Gastroesophageal sphincter (tissue), 4 donors: ENCODE measurements at regions not wholly inside any gene's neighbourhood (a gene's known extent, or its start where the extent isn't known, plus 50 kb on each side); places are given as distances from the start of the nearest gene placed in this dataset.
"Not testable (repeated sequence)": the region's sequence is repeated elsewhere in the genome, so short reads cannot be mapped to it uniquely, and the experiment has no call there.

Experiments
- ATAC-seq: fragments of 150-250 bp; one replicate; pipeline ENCODE4 v1.9.1; 2016; ENCODE audit warnings: mild to moderate bottlenecking, moderate library complexity
- H3K27ac ChIP-seq, 4 donors: fragments of 200-600 bp; sonication (generic) in 3 of 4; 1 replicate in 3 of 4; 2 replicates in 1 of 4; pipeline ENCODE4 v1.5.1; 2016 to 2019
- H3K27me3 ChIP-seq: fragments of 200-600 bp; sonication (generic); one replicate; pipeline ENCODE4 v1.5.1; 2019
- H3K36me3 ChIP-seq, 2 donors: fragments of 200-600 bp; sonication (generic); one replicate each; pipeline ENCODE4 v1.5.1; 2019; ENCODE audit warnings: control low read depth in 1 of 2
- H3K4me1 ChIP-seq, 3 donors: fragments of 200-600 bp; sonication (generic); 1 replicate in 2 of 3; 2 replicates in 1 of 3; pipeline ENCODE4 v1.5.1; 2016 to 2019; ENCODE audit warnings: control low read depth in 2 of 3
- H3K4me3 ChIP-seq, 2 donors: fragments of 200-600 bp; sonication (generic); one replicate each; pipeline ENCODE4 v1.5.1; 2019; ENCODE audit warnings: mild to moderate bottlenecking in 1 of 2, moderate library complexity in 1 of 2
- H3K9me3 ChIP-seq, 3 donors: fragments of 200-600 bp; sonication (generic); one replicate each; pipeline ENCODE4 v1.5.1; 2017 to 2019; ENCODE audit warnings: control low read depth in 2 of 3
- CTCF ChIP-seq, 4 experiments: fragments of 200-600 bp in 2 of 4; fragments of 450-650 bp in 2 of 4; sonication (generic) in 1 of 4; IDR thresholded peaks; one replicate each; pipeline ENCODE4 v1.5.1; 2017 to 2019; ENCODE audit warnings: antibody characterized with exemption in 4 of 4, mild to moderate bottlenecking in 2 of 4, moderate library complexity in 2 of 4
- EP300 ChIP-seq: sonication (generic); formaldehyde crosslinking; IDR thresholded peaks from one replicate; pipeline ENCODE4 v1.6.1; 2017; ENCODE audit warnings: antibody characterized with exemption, mild to moderate bottlenecking
- POLR2A ChIP-seq, 2 donors: fragments of 450-650 bp; IDR thresholded peaks; one replicate each; pipeline ENCODE4 v1.6.1; 2017; ENCODE audit warnings: antibody characterized with exemption in 2 of 2, mild to moderate bottlenecking in 2 of 2, moderate library complexity in 1 of 2
- POLR2AphosphoS5 ChIP-seq: sonication (generic); formaldehyde crosslinking; IDR thresholded peaks from one replicate; pipeline ENCODE4 v1.6.1; 2017; ENCODE audit warnings: antibody characterized with exemption
- WGBS, 2 donors: methylation state at CpG; one replicate each; pipeline ENCODE4 v1.1.5; 2018; ENCODE audit warnings: low coverage in 1 of 2; 5-methylcytosine and 5-hydroxymethylcytosine counted together

GRCh38 chr1:118461154-118461553 lies 276.1 kb upstream of the SPAG17 start:
- H3K27me3 ChIP-seq: no peaks in the 10 kb centered on the region
- TF ChIP-seq EP300: no peak
- no peak for TF ChIP-seq POLR2A (IDR thresholded peaks at IDR 0.05)
- no peak for TF ChIP-seq CTCF (IDR thresholded peaks at IDR 0.05)
- TF ChIP-seq POLR2AphosphoS5: no peak
- no peak overlapping the region for H3K27ac ChIP-seq
- H3K36me3 ChIP-seq: no peaks in the 10 kb centered on the region
- H3K9me3 ChIP-seq: peaks cover 0 to 30% (median 0%) of the 10 kb centered on the region in 3 donors
- no peak for ATAC-seq
- no peak overlapping the region for H3K4me3 ChIP-seq
- H3K4me1 ChIP-seq: no peaks in the 10 kb centered on the region

- Histone ChIP-seq H3K36me3 (no peaks in the 10 kb centered on the region), H3K9me3 (peaks cover 0 to 43% (median 0%) of the 10 kb centered on the region in 3 donors)
- ATAC-seq: no peak
These were observed 274.8 kb upstream of the SPAG17 start for GRCh38 chr1:118459871-118460270.

GRCh38 chr1:118453856-118454255 lies 268.8 kb upstream of the SPAG17 start:
- peaks cover 0 to 35% (median 0%) of the 10 kb centered on the region in 3 donors for H3K9me3 ChIP-seq
- not testable (repeated sequence) for H3K36me3 ChIP-seq, ATAC-seq, H3K4me3 ChIP-seq, H3K27ac ChIP-seq, H3K27me3 ChIP-seq, H3K4me1 ChIP-seq
- WGBS, 2 donors: 73 to 90% methylated on average over 1 of the region's 1 CpG

More at GRCh38 chr1:118459871-118460270, 274.8 kb upstream of the SPAG17 start:
- Histone ChIP-seq H3K27me3 (no peaks in the 10 kb centered on the region), H3K4me3 (no peak overlapping the region), H3K4me1 (no peaks in the 10 kb centered on the region), H3K27ac (no peak overlapping the region)
- TF ChIP-seq POLR2A (IDR thresholded peaks at IDR 0.05) (no peak), CTCF (IDR thresholded peaks at IDR 0.05) (no peak)

GRCh38 chr1:118445156-118445555 lies 260.1 kb upstream of the SPAG17 start:
- 100% methylated on average over 1 of the region's 1 CpG for WGBS, 2 donors
- H3K9me3 ChIP-seq: peaks cover 0 to 20% (median 0%) of the 10 kb centered on the region in 3 donors
- H3K4me1 ChIP-seq: no peaks in the 10 kb centered on the region
- H3K27ac ChIP-seq: no peak overlapping the region
- H3K27me3 ChIP-seq: no peaks in the 10 kb centered on the region
- H3K4me3 ChIP-seq: no peak overlapping the region
- ATAC-seq: no peak
- no peaks in the 10 kb centered on the region for H3K36me3 ChIP-seq
- TF ChIP-seq EP300: no peak
- TF ChIP-seq POLR2AphosphoS5: no peak
- no peak for TF ChIP-seq POLR2A (IDR thresholded peaks at IDR 0.05)
- TF ChIP-seq CTCF (IDR thresholded peaks at IDR 0.05): no peak

GRCh38 chr1:118442214-118442613 lies 257.2 kb upstream of the SPAG17 start:
- no peak overlapping the region for H3K4me3 ChIP-seq
- H3K36me3 ChIP-seq: no peaks in the 10 kb centered on the region
- WGBS, 2 donors: 0 to 5% methylated on average over 2 of the region's 2 CpGs
- no peaks in the 10 kb centered on the region for H3K4me1 ChIP-seq
- TF ChIP-seq CTCF (IDR thresholded peaks at IDR 0.05): no peak
- TF ChIP-seq EP300: no peak
- no peak for TF ChIP-seq POLR2A (IDR thresholded peaks at IDR 0.05)
- TF ChIP-seq POLR2AphosphoS5: no peak
- H3K27me3 ChIP-seq: no peaks in the 10 kb centered on the region
- no peak overlapping the region for H3K27ac ChIP-seq
- no peak for ATAC-seq
- H3K9me3 ChIP-seq: no peaks in the 10 kb centered on the region

- H3K27me3 ChIP-seq: no peaks in the 10 kb centered on the region
- ATAC-seq: no peak
- no peak overlapping the region for H3K27ac ChIP-seq
- H3K4me1 ChIP-seq: no peaks in the 10 kb centered on the region
- no peaks in the 10 kb centered on the region for H3K9me3 ChIP-seq
- H3K36me3 ChIP-seq: no peaks in the 10 kb centered on the region
- WGBS, 2 donors: 80 to 86% methylated on average over 4 to 6 of the region's 6 CpGs
- no peak overlapping the region for H3K4me3 ChIP-seq
- no peak for TF ChIP-seq POLR2A (IDR thresholded peaks at IDR 0.05)
- TF ChIP-seq CTCF (IDR thresholded peaks at IDR 0.05): no peak
- no peak for TF ChIP-seq POLR2AphosphoS5
- no peak for TF ChIP-seq EP300
These were observed 252.6 kb upstream of the SPAG17 start for GRCh38 chr1:118437664-118438063.
